ENCODE measurements at regions not wholly inside any gene's neighbourhood (a gene's known extent, or its start where the extent isn't known, plus 50 kb on each side); places are given as distances from the start of the nearest gene placed in this dataset.

DNA sequence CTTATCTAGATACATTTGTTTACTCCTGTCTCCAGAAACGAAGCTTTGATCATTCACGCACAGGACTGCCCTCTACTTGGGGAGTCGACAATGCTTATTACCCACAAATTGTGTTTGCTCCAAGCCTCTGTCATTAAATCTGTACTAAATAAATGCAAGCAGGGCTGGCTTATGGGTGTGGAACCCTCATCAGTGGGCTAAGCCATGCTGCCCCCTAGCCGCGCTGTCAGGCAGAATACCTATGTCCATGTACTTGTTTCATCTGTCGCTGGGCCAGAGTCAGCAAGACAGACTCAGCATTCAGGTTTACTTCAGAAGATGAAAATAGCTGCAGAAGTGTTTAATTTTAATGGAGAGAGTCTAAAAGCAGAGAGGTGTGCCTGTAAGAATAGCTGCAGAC, 110.0 kb upstream of the PRR20A start:
- TF ChIP-seq, protein P1, sequence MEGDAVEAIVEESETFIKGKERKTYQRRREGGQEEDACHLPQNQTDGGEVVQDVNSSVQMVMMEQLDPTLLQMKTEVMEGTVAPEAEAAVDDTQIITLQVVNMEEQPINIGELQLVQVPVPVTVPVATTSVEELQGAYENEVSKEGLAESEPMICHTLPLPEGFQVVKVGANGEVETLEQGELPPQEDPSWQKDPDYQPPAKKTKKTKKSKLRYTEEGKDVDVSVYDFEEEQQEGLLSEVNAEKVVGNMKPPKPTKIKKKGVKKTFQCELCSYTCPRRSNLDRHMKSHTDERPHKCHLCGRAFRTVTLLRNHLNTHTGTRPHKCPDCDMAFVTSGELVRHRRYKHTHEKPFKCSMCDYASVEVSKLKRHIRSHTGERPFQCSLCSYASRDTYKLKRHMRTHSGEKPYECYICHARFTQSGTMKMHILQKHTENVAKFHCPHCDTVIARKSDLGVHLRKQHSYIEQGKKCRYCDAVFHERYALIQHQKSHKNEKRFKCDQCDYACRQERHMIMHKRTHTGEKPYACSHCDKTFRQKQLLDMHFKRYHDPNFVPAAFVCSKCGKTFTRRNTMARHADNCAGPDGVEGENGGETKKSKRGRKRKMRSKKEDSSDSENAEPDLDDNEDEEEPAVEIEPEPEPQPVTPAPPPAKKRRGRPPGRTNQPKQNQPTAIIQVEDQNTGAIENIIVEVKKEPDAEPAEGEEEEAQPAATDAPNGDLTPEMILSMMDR (IDR thresholded peaks at IDR 0.05; ENCODE audit: low read depth, low read length, missing input control): no peak
- no peak for TF ChIP-seq JUND (IDR thresholded peaks at IDR 0.05)
- TF ChIP-seq SP1 (IDR thresholded peaks at IDR 0.05): no peak
- TF ChIP-seq RAD21 (IDR thresholded peaks at IDR 0.05): no peak
